C4-2B (cell line): ENCODE measurements at regions not wholly inside any gene's neighbourhood (a gene's known extent, or its start where the extent isn't known, plus 50 kb on each side); places are given as distances from the start of the nearest gene placed in this dataset.

Experiments used
- ZFX ChIP-seq: fragments of 450-650 bp; IDR thresholded peaks from 2 replicates; pipeline ENCODE4 v1.6.1; 2017
- TF ChIP-seq, protein P1 (sequence below): fragments of 450-650 bp; conservative IDR thresholded peaks from 2 replicates; pipeline ENCODE4 v1.5.1; 2017; ENCODE audit warnings: mild to moderate bottlenecking

- TF ChIP-seq, protein P1, sequence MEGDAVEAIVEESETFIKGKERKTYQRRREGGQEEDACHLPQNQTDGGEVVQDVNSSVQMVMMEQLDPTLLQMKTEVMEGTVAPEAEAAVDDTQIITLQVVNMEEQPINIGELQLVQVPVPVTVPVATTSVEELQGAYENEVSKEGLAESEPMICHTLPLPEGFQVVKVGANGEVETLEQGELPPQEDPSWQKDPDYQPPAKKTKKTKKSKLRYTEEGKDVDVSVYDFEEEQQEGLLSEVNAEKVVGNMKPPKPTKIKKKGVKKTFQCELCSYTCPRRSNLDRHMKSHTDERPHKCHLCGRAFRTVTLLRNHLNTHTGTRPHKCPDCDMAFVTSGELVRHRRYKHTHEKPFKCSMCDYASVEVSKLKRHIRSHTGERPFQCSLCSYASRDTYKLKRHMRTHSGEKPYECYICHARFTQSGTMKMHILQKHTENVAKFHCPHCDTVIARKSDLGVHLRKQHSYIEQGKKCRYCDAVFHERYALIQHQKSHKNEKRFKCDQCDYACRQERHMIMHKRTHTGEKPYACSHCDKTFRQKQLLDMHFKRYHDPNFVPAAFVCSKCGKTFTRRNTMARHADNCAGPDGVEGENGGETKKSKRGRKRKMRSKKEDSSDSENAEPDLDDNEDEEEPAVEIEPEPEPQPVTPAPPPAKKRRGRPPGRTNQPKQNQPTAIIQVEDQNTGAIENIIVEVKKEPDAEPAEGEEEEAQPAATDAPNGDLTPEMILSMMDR = no peak
- no peak for TF ChIP-seq ZFX
Observed at GRCh38 chr14:71713451-71713850, 218.8 kb upstream of the RGS6 start.
